GM18498 (cell line): ENCODE measurements at regions not wholly inside any gene's neighbourhood (a gene's known extent, or its start where the extent isn't known, plus 50 kb on each side); places are given as distances from the start of the nearest gene placed in this dataset.

Experiments
- ATAC-seq: cut with Tn5 transposase; IDR thresholded peaks from one replicate; pipeline ENCODE4 v1.9.1; 2021; ENCODE audit warnings: mild to moderate bottlenecking, moderate library complexity; ENCODE audit not compliant: unreplicated experiment

GRCh38 chr10:56902554-56902953 lies 541.5 kb upstream of the ZWINT start:
- no peak for ATAC-seq

- no peak for ATAC-seq
These were observed 534.2 kb upstream of the ZWINT start for GRCh38 chr10:56895306-56895705.

- no peak for ATAC-seq
These were observed 520.2 kb upstream of the ZWINT start for GRCh38 chr10:56881218-56881617.

GRCh38 chr10:56880606-56881005 lies 519.5 kb upstream of the ZWINT start:
- no peak for ATAC-seq

- no peak for ATAC-seq
These were observed 513.9 kb upstream of the ZWINT start for GRCh38 chr10:56874950-56875349.

- ATAC-seq = no peak
These were observed 510.2 kb upstream of the ZWINT start for GRCh38 chr10:56871160-56871668.

- no peak for ATAC-seq
These were observed 506.2 kb upstream of the ZWINT start for GRCh38 chr10:56867236-56867635.

- ATAC-seq = no peak
These were observed 495.5 kb upstream of the ZWINT start for GRCh38 chr10:56856569-56856968.

- ATAC-seq = no peak
These were observed 484.0 kb upstream of the ZWINT start for GRCh38 chr10:56844978-56845529.

GRCh38 chr10:56836659-56837058 lies 475.6 kb upstream of the ZWINT start:
- ATAC-seq = no peak

- no peak for ATAC-seq
These were observed 470.6 kb upstream of the ZWINT start for GRCh38 chr10:56831681-56832080.

- no peak for ATAC-seq
These were observed 462.8 kb upstream of the ZWINT start for GRCh38 chr10:56823849-56824248.

- ATAC-seq = no peak
These were observed 444.0 kb upstream of the ZWINT start for GRCh38 chr10:56805022-56805421.

- ATAC-seq = no peak
These were observed 424.2 kb upstream of the ZWINT start for GRCh38 chr10:56785292-56785691.

- ATAC-seq = no peak
These were observed 421.4 kb upstream of the ZWINT start for GRCh38 chr10:56782503-56782902.

GRCh38 chr10:56771343-56771742 lies 410.3 kb upstream of the ZWINT start:
- ATAC-seq = no peak

- no peak for ATAC-seq
These were observed 402.0 kb upstream of the ZWINT start for GRCh38 chr10:56763090-56763489.

- ATAC-seq = no peak
These were observed 384.4 kb upstream of the ZWINT start for GRCh38 chr10:56745490-56745889.

GRCh38 chr10:56728349-56728748 lies 367.3 kb upstream of the ZWINT start:
- ATAC-seq = no peak

GRCh38 chr10:56722912-56723311 lies 361.9 kb upstream of the ZWINT start:
- ATAC-seq = no peak

GRCh38 chr10:56715262-56715661 lies 354.2 kb upstream of the ZWINT start:
- ATAC-seq = no peak

- ATAC-seq = no peak
These were observed 337.4 kb upstream of the ZWINT start for GRCh38 chr10:56698506-56698905.

GRCh38 chr10:56679578-56679977 lies 318.5 kb upstream of the ZWINT start:
- ATAC-seq = no peak
